ENCODE measurements at regions not wholly inside any gene's neighbourhood (a gene's known extent, or its start where the extent isn't known, plus 50 kb on each side); places are given as distances from the start of the nearest gene placed in this dataset.

- TF ChIP-seq ETV5 (CRISPR knock-in tag; IDR thresholded peaks at IDR 0.05; ENCODE audit: borderline replicate concordance) (no peak), PHF20 (CRISPR knock-in tag; IDR thresholded peaks at IDR 0.05) (no peak), ZIK1 (CRISPR knock-in tag; IDR thresholded peaks at IDR 0.05; ENCODE audit: borderline replicate concordance, low read depth) (no peak; the same call in 1 of the 2 replicates), HOXA5 (CRISPR knock-in tag; IDR thresholded peaks at IDR 0.05) (0 out of 2 replicates have a peak, but pooled peaks have one; percentile 39), KLF15 (CRISPR knock-in tag; IDR thresholded peaks at IDR 0.05; ENCODE audit: borderline replicate concordance) (no peak), ZUFSP (CRISPR knock-in tag; IDR thresholded peaks at IDR 0.05; ENCODE audit: borderline replicate concordance) (no peak), CHD4 (IDR thresholded peaks at IDR 0.05; ENCODE audit: borderline replicate concordance, low read length) (no peak), NFYB (CRISPR knock-in tag; IDR thresholded peaks at IDR 0.05) (no peak), ZMYM4 (CRISPR knock-in tag; IDR thresholded peaks at IDR 0.05) (peak; percentile 70), SP5 (CRISPR knock-in tag; IDR thresholded peaks at IDR 0.05; ENCODE audit: borderline replicate concordance, low read depth) (peak; percentile 44), GATAD2A (CRISPR knock-in tag; IDR thresholded peaks at IDR 0.05) (peak; percentile 81), NFKB2 (CRISPR knock-in tag; IDR thresholded peaks at IDR 0.05; ENCODE audit: borderline replicate concordance) (peak; percentile 85; the same call in 1 of the 2 replicates), THAP11 (CRISPR knock-in tag; IDR thresholded peaks at IDR 0.05) (peak; percentile 53; the same call in 1 of the 2 replicates), FOXC1 (CRISPR knock-in tag; IDR thresholded peaks at IDR 0.05; ENCODE audit: borderline replicate concordance) (peak; percentile 75), ZNF772 (CRISPR knock-in tag; IDR thresholded peaks at IDR 0.05) (no peak; the same call in 1 of the 2 replicates), ZNF878 (CRISPR knock-in tag; IDR thresholded peaks at IDR 0.05) (no peak), GFI1 (CRISPR knock-in tag; IDR thresholded peaks at IDR 0.05; ENCODE audit: borderline replicate concordance) (no peak), SATB2 (CRISPR knock-in tag; IDR thresholded peaks at IDR 0.05) (no peak), ZNF282 (IDR thresholded peaks at IDR 0.05; ENCODE audit: partially characterized antibody) (no peak), ZNF543 (CRISPR knock-in tag; IDR thresholded peaks at IDR 0.05) (no peak), ZNF274 (CRISPR knock-in tag; IDR thresholded peaks at IDR 0.05) (no peak), CENPT (CRISPR knock-in tag; IDR thresholded peaks at IDR 0.05; ENCODE audit: low read depth) (no peak), ZNF430 (CRISPR knock-in tag; IDR thresholded peaks at IDR 0.05) (peak; percentile 86)
- TF ChIP-seq, protein P1, sequence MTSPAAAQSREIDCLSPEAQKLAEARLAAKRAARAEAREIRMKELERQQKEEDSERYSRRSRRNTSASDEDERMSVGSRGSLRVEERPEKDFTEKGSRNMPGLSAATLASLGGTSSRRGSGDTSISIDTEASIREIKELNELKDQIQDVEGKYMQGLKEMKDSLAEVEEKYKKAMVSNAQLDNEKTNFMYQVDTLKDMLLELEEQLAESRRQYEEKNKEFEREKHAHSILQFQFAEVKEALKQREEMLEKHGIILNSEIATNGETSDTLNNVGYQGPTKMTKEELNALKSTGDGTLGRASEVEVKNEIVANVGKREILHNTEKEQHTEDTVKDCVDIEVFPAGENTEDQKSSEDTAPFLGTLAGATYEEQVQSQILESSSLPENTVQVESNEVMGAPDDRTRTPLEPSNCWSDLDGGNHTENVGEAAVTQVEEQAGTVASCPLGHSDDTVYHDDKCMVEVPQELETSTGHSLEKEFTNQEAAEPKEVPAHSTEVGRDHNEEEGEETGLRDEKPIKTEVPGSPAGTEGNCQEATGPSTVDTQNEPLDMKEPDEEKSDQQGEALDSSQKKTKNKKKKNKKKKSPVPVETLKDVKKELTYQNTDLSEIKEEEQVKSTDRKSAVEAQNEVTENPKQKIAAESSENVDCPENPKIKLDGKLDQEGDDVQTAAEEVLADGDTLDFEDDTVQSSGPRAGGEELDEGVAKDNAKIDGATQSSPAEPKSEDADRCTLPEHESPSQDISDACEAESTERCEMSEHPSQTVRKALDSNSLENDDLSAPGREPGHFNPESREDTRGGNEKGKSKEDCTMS (CRISPR knock-in tag; conservative IDR thresholded peaks at IDR 0.05): no peak
- TF ChIP-seq, protein P2, sequence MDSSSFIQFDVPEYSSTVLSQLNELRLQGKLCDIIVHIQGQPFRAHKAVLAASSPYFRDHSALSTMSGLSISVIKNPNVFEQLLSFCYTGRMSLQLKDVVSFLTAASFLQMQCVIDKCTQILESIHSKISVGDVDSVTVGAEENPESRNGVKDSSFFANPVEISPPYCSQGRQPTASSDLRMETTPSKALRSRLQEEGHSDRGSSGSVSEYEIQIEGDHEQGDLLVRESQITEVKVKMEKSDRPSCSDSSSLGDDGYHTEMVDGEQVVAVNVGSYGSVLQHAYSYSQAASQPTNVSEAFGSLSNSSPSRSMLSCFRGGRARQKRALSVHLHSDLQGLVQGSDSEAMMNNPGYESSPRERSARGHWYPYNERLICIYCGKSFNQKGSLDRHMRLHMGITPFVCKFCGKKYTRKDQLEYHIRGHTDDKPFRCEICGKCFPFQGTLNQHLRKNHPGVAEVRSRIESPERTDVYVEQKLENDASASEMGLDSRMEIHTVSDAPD (CRISPR knock-in tag; IDR thresholded peaks at IDR 0.05): no peak
Observed at GRCh38 chr16:85209526-85210121, 97.4 kb upstream of the CIBAR2 start (continued).
